ENCODE measurements at regions not wholly inside any gene's neighbourhood (a gene's known extent, or its start where the extent isn't known, plus 50 kb on each side); places are given as distances from the start of the nearest gene placed in this dataset.

DNA sequence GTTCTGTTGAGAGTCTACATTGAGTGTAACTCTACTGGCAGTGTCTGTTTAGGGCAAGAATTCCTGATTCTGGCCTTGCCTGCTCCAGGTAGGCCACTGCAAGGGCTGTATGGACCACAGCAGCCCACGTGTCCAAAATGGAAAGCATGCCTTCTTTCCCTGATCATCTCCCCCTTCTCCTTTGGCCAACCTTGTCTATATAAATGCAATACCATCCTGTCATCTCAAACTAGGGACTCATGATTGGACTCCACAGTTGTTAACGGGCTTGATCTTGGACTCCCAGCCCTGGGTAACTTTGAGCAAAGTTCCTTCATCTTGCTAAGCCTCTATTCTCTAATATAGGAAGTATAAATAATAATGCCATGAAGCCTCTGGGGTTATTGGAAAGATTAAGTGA lies 533.6 kb downstream of the BNC2 start:
- Histone ChIP-seq H3K9me2 (replicated peaks; ENCODE audit: insufficient read depth, low read length) (no peaks in the 10 kb centered on the region), H4K20me1 (ENCODE audit: insufficient read depth, low read length) (no peaks in the 10 kb centered on the region), H3K4me2 (ENCODE audit: low read depth, low read length) (no peak overlapping the region), H3K27me3 (replicated peaks; ENCODE audit: insufficient read depth, low read length) (no peaks in the 10 kb centered on the region), H3K9me3 (replicated peaks; ENCODE audit: insufficient read depth, low read length) (no peaks in the 10 kb centered on the region), H3K9ac (ENCODE audit: low read length) (no peak overlapping the region), H3K4me3 (ENCODE audit: low read length) (no peak overlapping the region), H3F3A (ENCODE audit: insufficient read depth, low read length) (no peaks in the 10 kb centered on the region), H3K36me3 (replicated peaks; ENCODE audit: insufficient read depth, low read length) (no peaks in the 10 kb centered on the region), H3K4me1 (ENCODE audit: low read length) (no peaks in the 10 kb centered on the region), H2AFZ (ENCODE audit: low read length) (no peak overlapping the region), H3K79me2 (ENCODE audit: low read length) (no peaks in the 10 kb centered on the region), H3K27ac (ENCODE audit: low read length) (no peak overlapping the region)
- no peak for DNase-seq
- TF ChIP-seq EZH2 (optimal IDR thresholded peaks at IDR 0.05; ENCODE audit: low read depth, low read length) (no peak), EZH2phosphoT487 (IDR thresholded peaks at IDR 0.05; ENCODE audit: low read length) (no peak), CTCF (IDR thresholded peaks at IDR 0.05; ENCODE audit: low read length) (no peak)

DNA sequence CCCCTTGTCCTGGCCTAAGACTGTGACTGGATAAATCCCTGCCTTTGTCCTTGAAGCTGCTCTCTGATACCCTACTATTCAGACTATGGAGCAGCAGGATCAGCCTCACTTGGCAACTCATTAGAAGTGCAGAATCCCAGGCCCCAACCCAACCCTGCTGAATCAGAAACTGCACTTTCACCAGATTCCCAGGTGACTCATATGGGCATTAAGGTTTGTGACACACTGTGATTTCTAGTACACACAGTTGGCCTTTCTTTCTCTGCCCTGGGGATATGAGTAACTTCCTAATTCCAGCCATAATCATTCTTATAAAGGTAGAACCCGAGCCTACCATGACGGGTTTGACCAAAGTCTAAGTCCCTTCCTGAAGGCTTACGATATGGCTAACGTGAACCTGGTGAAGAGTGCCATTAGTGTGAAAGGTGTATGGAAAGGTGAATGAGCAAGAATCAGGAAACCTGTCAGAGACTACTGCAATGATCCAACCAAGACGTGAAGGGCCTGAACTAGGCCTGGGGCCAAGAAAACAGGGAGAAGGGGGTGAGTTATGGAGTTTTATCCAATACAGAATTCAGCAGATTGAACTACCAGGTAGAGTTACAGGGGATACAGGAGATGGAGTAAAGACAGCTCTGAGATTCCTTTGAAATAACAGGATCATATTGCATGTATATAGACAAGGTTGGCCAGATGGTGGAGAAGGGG lies 533.0 kb downstream of the BNC2 start:
- Histone ChIP-seq H4K20me1 (ENCODE audit: insufficient read depth, low read length) (no peaks in the 10 kb centered on the region), H3K9me3 (replicated peaks; ENCODE audit: insufficient read depth, low read length) (no peaks in the 10 kb centered on the region), H3K9me2 (replicated peaks; ENCODE audit: insufficient read depth, low read length) (no peaks in the 10 kb centered on the region), H3K27ac (ENCODE audit: low read length) (no peak overlapping the region), H3K4me2 (ENCODE audit: low read depth, low read length) (no peak overlapping the region), H3K36me3 (replicated peaks; ENCODE audit: insufficient read depth, low read length) (no peaks in the 10 kb centered on the region), H3K9ac (ENCODE audit: low read length) (no peak overlapping the region), H3K4me1 (ENCODE audit: low read length) (no peaks in the 10 kb centered on the region), H3K4me3 (ENCODE audit: low read length) (no peak overlapping the region), H2AFZ (ENCODE audit: low read length) (no peak overlapping the region), H3F3A (ENCODE audit: insufficient read depth, low read length) (no peaks in the 10 kb centered on the region), H3K27me3 (replicated peaks; ENCODE audit: insufficient read depth, low read length) (no peaks in the 10 kb centered on the region), H3K79me2 (ENCODE audit: low read length) (no peaks in the 10 kb centered on the region)
- no peak for DNase-seq
- TF ChIP-seq EZH2phosphoT487 (IDR thresholded peaks at IDR 0.05; ENCODE audit: low read length) (no peak), EZH2 (optimal IDR thresholded peaks at IDR 0.05; ENCODE audit: low read depth, low read length) (no peak), CTCF (IDR thresholded peaks at IDR 0.05; ENCODE audit: low read length) (no peak)

DNA sequence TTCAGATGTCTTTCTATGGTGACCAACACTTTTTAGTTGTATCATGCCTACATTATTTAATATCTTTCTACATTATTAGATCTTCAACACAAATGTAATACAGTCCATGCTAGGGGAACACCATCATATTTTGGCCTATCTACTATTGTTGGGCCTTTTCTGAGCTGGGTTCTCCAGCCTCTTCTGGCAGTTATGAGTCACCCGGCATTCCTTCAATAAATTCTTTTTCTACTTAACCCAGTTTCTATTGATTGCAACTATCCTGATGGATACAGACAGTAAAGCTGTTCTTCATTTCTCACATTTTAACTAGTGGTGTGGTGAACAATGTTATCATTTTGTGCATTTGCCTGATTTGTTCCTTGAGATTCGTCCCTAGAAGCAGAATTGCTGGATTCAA lies 529.3 kb downstream of the BNC2 start:
- H4K20me1 ChIP-seq (ENCODE audit: insufficient read depth, low read length): no peaks in the 10 kb centered on the region
- H3K27ac ChIP-seq (ENCODE audit: low read length): no peak overlapping the region
- H3K9me2 ChIP-seq (replicated peaks; ENCODE audit: insufficient read depth, low read length): no peaks in the 10 kb centered on the region
- H3K9me3 ChIP-seq (replicated peaks; ENCODE audit: insufficient read depth, low read length): no peaks in the 10 kb centered on the region
- no peak for TF ChIP-seq EZH2 (optimal IDR thresholded peaks at IDR 0.05; ENCODE audit: low read depth, low read length)
- TF ChIP-seq EZH2phosphoT487 (IDR thresholded peaks at IDR 0.05; ENCODE audit: low read length): no peak
- TF ChIP-seq CTCF (IDR thresholded peaks at IDR 0.05; ENCODE audit: low read length): no peak
- no peak overlapping the region for H3K4me3 ChIP-seq (ENCODE audit: low read length)
- DNase-seq: no peak
- no peak overlapping the region for H3K4me2 ChIP-seq (ENCODE audit: low read depth, low read length)
- H3K4me1 ChIP-seq (ENCODE audit: low read length): no peaks in the 10 kb centered on the region
- no peak overlapping the region for H3K9ac ChIP-seq (ENCODE audit: low read length)
- H3K27me3 ChIP-seq (replicated peaks; ENCODE audit: insufficient read depth, low read length): no peaks in the 10 kb centered on the region
- H3K36me3 ChIP-seq (replicated peaks; ENCODE audit: insufficient read depth, low read length): no peaks in the 10 kb centered on the region
- H3K79me2 ChIP-seq (ENCODE audit: low read length): no peaks in the 10 kb centered on the region
- no peak overlapping the region for H2AFZ ChIP-seq (ENCODE audit: low read length)
- no peaks in the 10 kb centered on the region for H3F3A ChIP-seq (ENCODE audit: insufficient read depth, low read length)

Data from MM.1S (cell line).